ENCODE measurements at regions not wholly inside any gene's neighbourhood (a gene's known extent, or its start where the extent isn't known, plus 50 kb on each side); places are given as distances from the start of the nearest gene placed in this dataset.

GRCh38 chr9:108339251-108339650, 516.5 kb downstream of the ACTL7B start:
- TF ChIP-seq CTCF (IDR thresholded peaks at IDR 0.05), result no peak
- TF ChIP-seq EP300 (IDR thresholded peaks at IDR 0.05), result no peak
- TF ChIP-seq POLR2A (IDR thresholded peaks at IDR 0.05; ENCODE audit: low read depth), result no peak
